C4-2B (cell line): ENCODE measurements at regions not wholly inside any gene's neighbourhood (a gene's known extent, or its start where the extent isn't known, plus 50 kb on each side); places are given as distances from the start of the nearest gene placed in this dataset.

ENCODE experiments used
- H3K27ac ChIP-seq: fragments of 450-650 bp; 2 replicates; pipeline ENCODE4 v1.5.1; 2017
- ZFX ChIP-seq: fragments of 450-650 bp; IDR thresholded peaks from 2 replicates; pipeline ENCODE4 v1.6.1; 2017
- TF ChIP-seq, protein P1 (sequence below): fragments of 450-650 bp; conservative IDR thresholded peaks from 2 replicates; pipeline ENCODE4 v1.5.1; 2017; ENCODE audit warnings: mild to moderate bottlenecking

DNA sequence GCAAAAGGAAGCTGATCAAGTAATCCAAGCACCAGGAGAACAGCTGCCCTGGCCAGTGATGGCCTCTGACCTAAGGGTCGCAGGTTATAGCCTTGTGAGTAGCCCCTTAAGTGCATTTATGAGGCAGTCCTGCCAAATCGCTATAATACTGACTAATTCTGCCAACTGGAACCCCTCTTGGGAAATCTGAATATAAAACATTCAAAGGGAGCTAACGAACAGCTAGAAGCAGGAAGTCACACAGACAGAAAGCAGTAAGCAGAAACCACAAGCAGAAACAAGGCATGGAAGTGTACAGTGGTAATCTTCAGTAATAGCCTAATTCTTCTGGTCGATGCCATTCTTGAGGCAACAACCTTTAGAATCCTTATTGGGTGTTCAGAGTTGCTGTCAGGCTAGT, 521.3 kb downstream of the METTL4 start:
- no peak for TF ChIP-seq ZFX
- H3K27ac ChIP-seq, result no peak overlapping the region

DNA sequence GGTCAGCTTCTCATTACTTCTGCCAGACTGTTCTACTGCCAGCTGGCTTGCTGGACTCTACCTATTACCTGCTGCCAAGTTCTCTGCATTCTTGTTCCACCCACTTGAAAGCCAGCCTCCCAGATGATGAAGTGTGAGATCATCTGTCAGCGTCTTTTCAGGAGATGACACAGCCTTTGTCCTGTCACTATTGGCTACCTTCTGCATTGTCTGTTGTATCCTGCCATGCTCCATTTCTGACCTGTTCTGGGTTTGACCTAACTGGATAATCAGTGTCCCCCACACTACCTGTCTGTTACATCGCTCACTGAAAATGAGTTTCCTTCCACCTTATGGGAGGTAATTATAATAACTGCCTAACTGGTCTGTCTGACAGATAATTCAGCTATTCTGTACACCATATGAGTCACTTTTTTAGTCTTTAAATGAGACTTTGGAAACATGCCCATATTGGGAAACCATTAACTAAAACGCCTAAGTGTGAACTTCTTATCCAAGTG, 520.6 kb downstream of the METTL4 start:
- TF ChIP-seq, protein P1, sequence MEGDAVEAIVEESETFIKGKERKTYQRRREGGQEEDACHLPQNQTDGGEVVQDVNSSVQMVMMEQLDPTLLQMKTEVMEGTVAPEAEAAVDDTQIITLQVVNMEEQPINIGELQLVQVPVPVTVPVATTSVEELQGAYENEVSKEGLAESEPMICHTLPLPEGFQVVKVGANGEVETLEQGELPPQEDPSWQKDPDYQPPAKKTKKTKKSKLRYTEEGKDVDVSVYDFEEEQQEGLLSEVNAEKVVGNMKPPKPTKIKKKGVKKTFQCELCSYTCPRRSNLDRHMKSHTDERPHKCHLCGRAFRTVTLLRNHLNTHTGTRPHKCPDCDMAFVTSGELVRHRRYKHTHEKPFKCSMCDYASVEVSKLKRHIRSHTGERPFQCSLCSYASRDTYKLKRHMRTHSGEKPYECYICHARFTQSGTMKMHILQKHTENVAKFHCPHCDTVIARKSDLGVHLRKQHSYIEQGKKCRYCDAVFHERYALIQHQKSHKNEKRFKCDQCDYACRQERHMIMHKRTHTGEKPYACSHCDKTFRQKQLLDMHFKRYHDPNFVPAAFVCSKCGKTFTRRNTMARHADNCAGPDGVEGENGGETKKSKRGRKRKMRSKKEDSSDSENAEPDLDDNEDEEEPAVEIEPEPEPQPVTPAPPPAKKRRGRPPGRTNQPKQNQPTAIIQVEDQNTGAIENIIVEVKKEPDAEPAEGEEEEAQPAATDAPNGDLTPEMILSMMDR, result no peak
- no peak for TF ChIP-seq ZFX
- H3K27ac ChIP-seq, result no peak overlapping the region

DNA sequence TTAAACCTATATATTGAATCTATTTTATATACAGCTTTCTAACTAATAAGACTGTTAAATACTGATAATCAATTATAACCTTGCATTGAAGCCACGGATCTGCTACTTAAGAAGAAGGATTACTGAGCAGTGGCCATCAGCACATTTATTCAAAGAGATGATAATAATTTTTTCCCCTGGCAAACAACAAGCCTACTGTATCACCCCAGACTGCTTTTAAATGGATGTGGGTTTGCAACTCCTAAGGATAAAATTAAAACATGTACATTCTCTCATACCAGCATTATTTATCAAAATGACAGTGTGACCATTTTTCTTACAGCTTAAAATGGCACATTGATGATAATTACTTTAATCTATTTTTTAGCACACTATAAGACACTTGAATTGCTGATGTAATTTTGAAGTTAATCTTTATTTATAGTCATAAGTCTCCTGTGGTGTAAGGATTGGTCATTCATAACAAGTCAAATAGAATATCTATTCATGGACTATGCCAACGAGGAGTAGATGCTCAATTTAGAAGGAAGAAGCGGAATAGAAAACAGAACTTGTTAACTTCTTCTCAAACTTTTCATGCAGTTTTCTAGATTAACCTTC, 517.7 kb downstream of the METTL4 start:
- TF ChIP-seq, protein P1, result no peak
- H3K27ac ChIP-seq, result no peak overlapping the region

DNA sequence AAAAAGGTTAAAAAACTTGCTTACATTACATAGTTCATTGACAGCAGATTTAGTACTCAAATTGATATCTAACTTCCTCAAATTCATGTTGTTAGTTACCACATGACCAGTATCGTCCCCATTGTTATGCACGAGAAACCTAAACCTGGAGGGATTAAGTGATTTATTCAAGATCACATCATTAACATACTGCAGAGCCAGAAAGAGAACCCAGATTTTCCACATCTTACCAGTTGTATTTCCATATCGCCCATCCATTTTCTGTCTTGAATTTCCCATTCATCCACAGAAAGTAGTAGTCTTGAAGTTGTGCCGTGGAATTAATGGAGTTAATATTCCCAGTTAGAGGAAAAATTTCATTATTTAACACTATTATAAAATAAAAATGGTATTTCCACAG, 512.0 kb downstream of the METTL4 start:
- TF ChIP-seq, protein P1, result no peak
- TF ChIP-seq ZFX, result no peak
- H3K27ac ChIP-seq, result no peak overlapping the region

DNA sequence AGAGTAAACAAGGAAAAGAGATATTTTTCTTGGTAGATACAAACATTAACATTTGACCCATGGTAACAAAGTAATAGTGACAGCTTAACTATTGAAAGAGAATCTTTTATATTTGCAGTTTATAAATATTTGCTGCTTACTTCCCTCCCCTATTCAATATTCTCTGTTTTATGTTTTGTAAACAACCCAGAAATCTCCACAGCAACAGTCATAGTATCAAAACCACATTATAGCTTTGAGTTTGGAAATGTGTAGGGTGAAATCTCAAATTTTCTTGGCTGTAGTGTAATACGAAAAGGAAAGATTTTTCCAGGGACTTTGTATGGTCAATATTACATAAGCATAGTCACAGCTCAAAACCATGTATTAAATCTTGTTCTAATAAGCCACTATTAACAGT, 511.2 kb downstream of the METTL4 start:
- no peak overlapping the region for H3K27ac ChIP-seq
- TF ChIP-seq, protein P1, result no peak
- TF ChIP-seq ZFX, result no peak

DNA sequence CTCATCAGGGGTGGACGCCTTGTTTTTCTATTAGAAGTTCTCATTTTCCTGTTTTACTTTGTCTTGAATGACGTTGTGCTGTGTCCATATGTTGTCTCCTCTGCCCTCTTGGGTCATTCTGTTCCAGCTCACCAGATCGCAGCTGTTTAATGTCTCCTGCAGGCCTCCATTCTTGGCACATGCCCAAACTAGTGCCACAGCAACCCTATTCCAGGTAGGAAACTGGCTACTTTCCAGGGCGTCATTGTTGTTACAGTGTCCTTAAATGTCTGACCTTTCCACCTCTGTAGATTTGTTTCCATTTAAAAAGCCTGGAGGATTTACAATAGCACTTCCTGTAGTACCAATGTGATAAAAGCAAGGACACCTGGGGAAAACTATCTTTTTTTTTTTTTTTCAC, 500.7 kb downstream of the METTL4 start:
- TF ChIP-seq, protein P1, result no peak
- no peak for TF ChIP-seq ZFX
- no peak overlapping the region for H3K27ac ChIP-seq

DNA sequence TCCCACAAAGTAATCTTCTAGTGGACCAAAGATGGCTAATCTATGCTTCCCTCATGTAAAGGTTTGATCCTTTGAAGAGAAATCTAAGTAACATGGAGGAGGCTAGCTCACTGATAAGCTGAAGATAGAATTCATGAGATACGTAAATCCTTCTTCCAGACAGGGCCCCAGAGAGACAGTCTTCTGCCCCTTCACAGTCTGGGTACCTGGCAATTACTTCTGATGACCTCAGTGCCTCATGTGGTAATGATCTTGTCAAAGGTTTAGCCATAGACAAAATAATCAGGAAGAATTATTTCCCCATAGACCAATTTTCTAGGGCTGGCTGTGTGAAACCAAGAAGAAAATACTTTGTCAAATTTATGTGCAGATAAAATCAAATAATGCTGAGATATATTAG, 495.8 kb downstream of the METTL4 start:
- H3K27ac ChIP-seq, result no peak overlapping the region
- no peak for TF ChIP-seq ZFX
- TF ChIP-seq, protein P1, result no peak

DNA sequence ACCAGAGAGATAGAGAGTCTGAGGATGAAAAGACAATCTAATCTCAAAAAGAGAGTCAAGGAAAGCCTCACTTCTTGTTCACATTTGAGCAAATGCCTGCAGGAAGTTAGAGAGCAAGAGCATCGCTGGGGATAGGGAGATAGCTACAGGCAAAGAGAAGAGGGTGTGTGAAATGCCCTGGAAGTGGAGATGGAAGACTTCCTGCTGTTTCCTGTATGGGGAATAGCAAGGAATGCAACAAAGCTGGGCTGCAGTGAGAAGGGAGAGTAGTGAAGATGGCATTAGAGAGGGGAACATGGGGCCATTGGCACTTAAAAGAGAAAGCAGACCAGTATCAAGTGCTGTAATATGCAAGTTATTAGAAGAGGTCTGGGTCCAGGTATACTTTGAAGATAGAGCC, 488.6 kb downstream of the METTL4 start:
- TF ChIP-seq ZFX, result no peak
- TF ChIP-seq, protein P1, result no peak
- no peak overlapping the region for H3K27ac ChIP-seq
